ENCODE measurements at regions not wholly inside any gene's neighbourhood (a gene's known extent, or its start where the extent isn't known, plus 50 kb on each side); places are given as distances from the start of the nearest gene placed in this dataset.

GRCh38 chr6:48563433-48563832 lies 452.4 kb upstream of the PTCHD4 start:
- ATAC-seq (ENCODE audit: low FRiP score in 2 of 2) = no peak

GRCh38 chr6:48560408-48560807 lies 449.4 kb upstream of the PTCHD4 start:
- 69 to 78% methylated on average over 3 of the region's 3 CpGs for WGBS, 2 donors

More at GRCh38 chr6:48563433-48563832, 452.4 kb upstream of the PTCHD4 start:
- TF ChIP-seq POLR2AphosphoS5 (IDR thresholded peaks at IDR 0.05) = no peak
- TF ChIP-seq POLR2A (IDR thresholded peaks at IDR 0.05) = no peak
- TF ChIP-seq CTCF (IDR thresholded peaks at IDR 0.05) = no peak
- TF ChIP-seq EP300 (IDR thresholded peaks at IDR 0.05) = no peak
- no peak for DNase-seq
- Histone ChIP-seq H3K4me1 (no peaks in the 10 kb centered on the region), H3K36me3 (no peaks in the 10 kb centered on the region), H3K4me3 (no peak overlapping the region), H3K9me3 (no peaks in the 10 kb centered on the region), H3K27me3 (no peaks in the 10 kb centered on the region), H3K27ac (no peak overlapping the region)
- 84 to 92% methylated on average over 1 of the region's 1 CpG for WGBS, 2 donors

GRCh38 chr6:48553467-48554189 lies 442.6 kb upstream of the PTCHD4 start:
- WGBS, 2 donors = 95 to 97% methylated on average over 1 of the region's 1 CpG
- TF ChIP-seq EP300 (IDR thresholded peaks at IDR 0.05) = no peak
- TF ChIP-seq POLR2A (IDR thresholded peaks at IDR 0.05) = no peak
- TF ChIP-seq CTCF (IDR thresholded peaks at IDR 0.05) = no peak
- no peak for TF ChIP-seq POLR2AphosphoS5 (IDR thresholded peaks at IDR 0.05)
- Histone ChIP-seq H3K4me3 (no peak overlapping the region), H3K9me3 (no peaks in the 10 kb centered on the region), H3K4me1 (no peaks in the 10 kb centered on the region), H3K27me3 (no peaks in the 10 kb centered on the region), H3K36me3 (no peaks in the 10 kb centered on the region), H3K27ac (no peak overlapping the region)
- ATAC-seq (ENCODE audit: low FRiP score in 2 of 2) = no peak
- no peak for DNase-seq

More at GRCh38 chr6:48560408-48560807, 449.4 kb upstream of the PTCHD4 start:
- TF ChIP-seq CTCF (IDR thresholded peaks at IDR 0.05) = no peak
- H3K9me3 ChIP-seq = no peaks in the 10 kb centered on the region
- no peak overlapping the region for H3K4me3 ChIP-seq
- H3K4me1 ChIP-seq = no peaks in the 10 kb centered on the region
- H3K27me3 ChIP-seq = no peaks in the 10 kb centered on the region
- no peaks in the 10 kb centered on the region for H3K36me3 ChIP-seq
- ATAC-seq (ENCODE audit: low FRiP score in 2 of 2) = no peak
- H3K27ac ChIP-seq = no peak overlapping the region
- no peak for DNase-seq

GRCh38 chr6:48552905-48553304 lies 441.9 kb upstream of the PTCHD4 start:
- 85 to 92% methylated on average over 2 of the region's 2 CpGs for WGBS, 2 donors
- Histone ChIP-seq H3K9me3 (no peaks in the 10 kb centered on the region), H3K4me1 (no peaks in the 10 kb centered on the region), H3K27me3 (no peaks in the 10 kb centered on the region), H3K4me3 (no peak overlapping the region), H3K36me3 (no peaks in the 10 kb centered on the region), H3K27ac (no peak overlapping the region)
- DNase-seq (no peak), ATAC-seq (ENCODE audit: low FRiP score in 2 of 2) (no peak)
- no peak for TF ChIP-seq CTCF (IDR thresholded peaks at IDR 0.05)
- TF ChIP-seq POLR2AphosphoS5 (IDR thresholded peaks at IDR 0.05) = no peak
- no peak for TF ChIP-seq POLR2A (IDR thresholded peaks at IDR 0.05)
- no peak for TF ChIP-seq EP300 (IDR thresholded peaks at IDR 0.05)

GRCh38 chr6:48550603-48551002 lies 439.6 kb upstream of the PTCHD4 start:
- Histone ChIP-seq H3K36me3 (no peaks in the 10 kb centered on the region), H3K9me3 (no peaks in the 10 kb centered on the region), H3K27me3 (no peaks in the 10 kb centered on the region), H3K27ac (no peak overlapping the region), H3K4me1 (no peaks in the 10 kb centered on the region), H3K4me3 (no peak overlapping the region)
- 82 to 86% methylated on average over 3 of the region's 3 CpGs for WGBS, 2 donors
- no peak for DNase-seq
- TF ChIP-seq POLR2A (IDR thresholded peaks at IDR 0.05) (no peak), CTCF (IDR thresholded peaks at IDR 0.05) (no peak), EP300 (IDR thresholded peaks at IDR 0.05) (no peak), POLR2AphosphoS5 (IDR thresholded peaks at IDR 0.05) (no peak)
- ATAC-seq (ENCODE audit: low FRiP score in 2 of 2) = no peak
